Lower lobe of right lung (tissue), 2 donors: ENCODE measurements at regions not wholly inside any gene's neighbourhood (a gene's known extent, or its start where the extent isn't known, plus 50 kb on each side); places are given as distances from the start of the nearest gene placed in this dataset.
A peak's percentile ranks its signal among the peaks of the same experiment; 100 is the strongest.

ENCODE experiments used
- ATAC-seq, 2 donors: fragments of 200-7000 bp; cut with Tn5 transposase; one replicate each; pipeline ENCODE4 v1.9.1; 2020 to 2022; ENCODE audit warnings: mild to moderate bottlenecking in 2 of 2, moderate library complexity in 2 of 2
- DNase-seq: peaks from one replicate; pipeline ENCODE4 v3.0.0-alpha.2; 2020
- H3K27ac ChIP-seq: fragments of 200-600 bp; one replicate; pipeline ENCODE4 v1.8.0; 2022
- H3K27me3 ChIP-seq: fragments of 200-600 bp; one replicate; pipeline ENCODE4 v1.8.0; 2022; ENCODE audit warnings: low read depth
- H3K36me3 ChIP-seq: fragments of 200-600 bp; one replicate; pipeline ENCODE4 v1.8.0; 2022; ENCODE audit warnings: mild to moderate bottlenecking
- H3K4me1 ChIP-seq: fragments of 200-600 bp; one replicate; pipeline ENCODE4 v1.8.0; 2022
- H3K4me3 ChIP-seq: fragments of 200-600 bp; one replicate; pipeline ENCODE4 v1.8.0; 2022; ENCODE audit warnings: mild to moderate bottlenecking
- H3K9me3 ChIP-seq: fragments of 200-600 bp; one replicate; pipeline ENCODE4 v1.8.0; 2022
- CTCF ChIP-seq: fragments of 200-600 bp; IDR thresholded peaks from one replicate; pipeline ENCODE4 v1.8.0; 2022; ENCODE audit warnings: antibody characterized with exemption, mild to moderate bottlenecking
- intact Hi-C: fragments of 100-400 bp; cut with DNase I; formaldehyde crosslinking; loops from one replicate; pipeline ENCODE4 v1.11.0; 2022
- donor health status: DM: no; HTN: yes; CAD: no; lungs with severe emphysema.

- no peak overlapping the region for H3K4me3 ChIP-seq
- no peaks in the 10 kb centered on the region for H3K9me3 ChIP-seq
- no peaks in the 10 kb centered on the region for H3K4me1 ChIP-seq
- ATAC-seq (no peak), DNase-seq (no peak)
- H3K36me3 ChIP-seq: no peaks in the 10 kb centered on the region
- no peaks in the 10 kb centered on the region for H3K27me3 ChIP-seq
- TF ChIP-seq CTCF: no peak
- intact Hi-C loops: no loop called here
- no peak overlapping the region for H3K27ac ChIP-seq
Observed at GRCh38 chr4:125658773-125659172, 344.0 kb downstream of the FAT4 start.

GRCh38 chr4:125663896-125664767 is 349.4 kb downstream of the FAT4 start:
- Histone ChIP-seq H3K4me3 (no peak overlapping the region), H3K27ac (no peak overlapping the region), H3K27me3 (no peaks in the 10 kb centered on the region), H3K36me3 (no peaks in the 10 kb centered on the region), H3K9me3 (no peaks in the 10 kb centered on the region), H3K4me1 (no peaks in the 10 kb centered on the region)
- no peak for ATAC-seq
- intact Hi-C loops: no loop called here
- no peak for TF ChIP-seq CTCF
- DNase-seq: no peak

GRCh38 chr4:125666635-125667034 is 351.9 kb downstream of the FAT4 start:
- H3K36me3 ChIP-seq: no peaks in the 10 kb centered on the region
- no peaks in the 10 kb centered on the region for H3K4me1 ChIP-seq
- no peaks in the 10 kb centered on the region for H3K9me3 ChIP-seq
- TF ChIP-seq CTCF: no peak
- H3K27ac ChIP-seq: no peak overlapping the region
- no peak overlapping the region for H3K4me3 ChIP-seq
- intact Hi-C loops: no loop called here
- no peak for DNase-seq
- no peaks in the 10 kb centered on the region for H3K27me3 ChIP-seq
- ATAC-seq: peak; percentile 42 to 59

GRCh38 chr4:125676156-125676555 is 361.4 kb downstream of the FAT4 start:
- no peaks in the 10 kb centered on the region for H3K9me3 ChIP-seq
- intact Hi-C loops: no loop called here

GRCh38 chr4:125676583-125676982 is 361.8 kb downstream of the FAT4 start:
- TF ChIP-seq CTCF: no peak
- H3K27me3 ChIP-seq: no peaks in the 10 kb centered on the region
- H3K4me1 ChIP-seq: no peaks in the 10 kb centered on the region
- no peaks in the 10 kb centered on the region for H3K36me3 ChIP-seq
- H3K9me3 ChIP-seq: no peaks in the 10 kb centered on the region
- no peak overlapping the region for H3K27ac ChIP-seq
- intact Hi-C loops: no loop called here
- H3K4me3 ChIP-seq: no peak overlapping the region
- DNase-seq (no peak), ATAC-seq (no peak)

More at GRCh38 chr4:125676156-125676555, 361.4 kb downstream of the FAT4 start:
- Histone ChIP-seq H3K27me3 (no peaks in the 10 kb centered on the region), H3K4me3 (no peak overlapping the region), H3K27ac (no peak overlapping the region), H3K4me1 (no peaks in the 10 kb centered on the region), H3K36me3 (no peaks in the 10 kb centered on the region)
- DNase-seq: no peak
- no peak for ATAC-seq
- no peak for TF ChIP-seq CTCF
